NCI-H1048 (cell line): ENCODE measurements at regions not wholly inside any gene's neighbourhood (a gene's known extent, or its start where the extent isn't known, plus 50 kb on each side); places are given as distances from the start of the nearest gene placed in this dataset.
"Not testable (repeated sequence)": the region's sequence is repeated elsewhere in the genome, so short reads cannot be mapped to it uniquely, and the experiment has no call there.

Experiments
- DNase-seq: peaks from one replicate; lab custom pipeline; 2025; lab: John Stamatoyannopoulos, UW

GRCh38 chr5:135157421-135158313 is 123.6 kb upstream of the PITX1 start:
- DNase-seq: no peak

GRCh38 chr5:135156715-135157404 is 122.8 kb upstream of the PITX1 start:
- DNase-seq: no peak

DNA sequence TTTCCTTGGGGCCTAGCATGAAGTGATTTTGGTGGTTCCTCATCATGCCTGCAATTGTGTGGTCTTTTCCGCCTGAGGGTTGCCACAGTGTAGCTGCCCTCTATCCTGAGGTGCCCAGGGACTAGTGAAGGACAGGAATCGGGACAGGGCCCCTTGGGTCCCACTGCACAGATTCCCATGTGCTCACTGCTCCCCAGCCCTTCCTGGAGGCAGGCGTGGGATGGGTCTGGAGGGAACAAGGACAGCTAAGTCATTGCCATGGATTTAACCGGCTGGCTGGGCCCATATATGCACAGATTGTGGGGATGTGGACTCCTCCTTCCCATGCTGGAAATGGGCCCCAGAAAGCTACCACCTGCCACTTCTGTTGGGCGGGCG is 122.3 kb upstream of the PITX1 start:
- no peak for DNase-seq

- DNase-seq: no peak
Observed at GRCh38 chr5:135155616-135156214, 121.7 kb upstream of the PITX1 start.

DNA sequence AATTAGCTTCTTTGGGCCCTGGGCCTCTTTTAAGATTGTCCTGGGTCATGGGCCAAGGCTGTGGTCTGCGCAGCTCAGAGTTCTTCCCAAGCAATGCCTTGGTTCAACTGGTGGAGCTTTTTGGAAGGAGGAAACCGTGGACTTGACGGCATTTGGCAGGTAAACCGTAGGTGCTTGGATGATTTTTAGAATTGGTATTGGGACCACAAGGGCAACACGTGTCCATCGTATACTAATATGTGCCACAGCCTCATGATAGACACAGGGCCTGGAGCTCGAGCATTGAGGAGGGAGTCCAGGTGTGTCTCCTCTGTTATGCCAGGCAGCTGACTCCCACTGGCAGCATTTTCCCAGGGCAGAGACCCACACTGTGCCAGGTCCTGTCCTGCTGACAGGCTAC is 120.9 kb upstream of the PITX1 start:
- no peak for DNase-seq

DNA sequence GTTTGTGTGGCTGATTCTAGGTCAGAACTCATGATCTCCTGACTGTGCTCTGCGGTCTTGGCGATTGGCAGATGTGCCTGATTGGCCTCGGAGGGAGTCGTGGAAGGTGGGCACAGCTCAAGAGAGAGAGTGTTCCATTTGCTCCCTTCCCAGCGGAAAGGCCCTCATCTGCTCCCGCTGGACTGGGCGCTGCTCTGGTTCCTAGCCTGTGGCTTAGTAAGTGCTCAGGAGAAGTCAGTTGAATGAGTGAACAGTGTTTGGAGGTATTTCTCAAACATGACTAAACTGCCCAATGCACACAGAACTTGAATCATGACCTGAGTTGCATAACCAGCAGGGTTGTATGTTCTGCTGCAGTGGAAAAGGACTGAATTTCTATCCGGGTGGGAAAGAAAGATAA is 120.2 kb upstream of the PITX1 start:
- no peak for DNase-seq

- DNase-seq: no peak
Observed at GRCh38 chr5:135153661-135154060, 119.6 kb upstream of the PITX1 start.

DNA sequence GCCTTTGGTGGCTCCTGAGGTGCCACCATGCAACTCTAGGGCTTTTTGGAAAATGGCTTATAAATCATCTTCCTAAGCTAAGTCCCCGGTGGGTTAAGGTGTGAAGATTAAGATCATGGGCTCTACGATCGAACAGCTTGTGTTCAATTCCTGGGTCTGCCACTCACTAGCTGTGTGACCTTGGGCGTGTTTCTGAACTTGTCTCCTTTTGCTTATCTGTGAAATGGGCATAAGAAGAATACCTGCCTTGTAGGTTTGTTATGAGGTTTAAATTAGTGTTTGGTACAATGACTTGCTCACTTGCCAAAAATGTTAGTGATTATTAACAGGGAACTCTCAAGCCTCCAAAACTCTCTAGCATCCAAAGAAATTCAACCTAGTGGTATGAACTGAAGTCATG is 119.2 kb upstream of the PITX1 start:
- DNase-seq: no peak

- not testable (repeated sequence) for DNase-seq
Observed at GRCh38 chr5:135151660-135152059, 117.6 kb upstream of the PITX1 start.

DNA sequence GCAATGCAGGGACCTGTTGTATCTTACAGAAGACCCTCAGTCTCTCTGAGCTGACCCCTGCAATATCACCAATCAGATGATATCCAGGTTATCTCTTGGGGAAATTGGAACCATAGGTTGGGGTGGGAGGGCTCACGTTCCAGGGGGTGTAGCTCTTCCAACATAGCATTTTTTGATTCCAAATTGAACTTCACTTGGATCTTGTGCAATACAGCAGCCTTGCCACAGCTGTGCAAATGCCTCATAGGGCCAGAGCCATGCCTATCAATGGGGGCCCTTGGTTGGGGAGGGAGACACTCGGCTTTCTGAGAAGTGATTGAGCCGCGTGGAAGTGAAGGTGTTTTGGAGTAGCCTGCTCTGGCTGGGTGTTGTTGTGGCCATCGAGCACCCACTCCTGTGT is 117.2 kb upstream of the PITX1 start:
- no peak for DNase-seq

DNA sequence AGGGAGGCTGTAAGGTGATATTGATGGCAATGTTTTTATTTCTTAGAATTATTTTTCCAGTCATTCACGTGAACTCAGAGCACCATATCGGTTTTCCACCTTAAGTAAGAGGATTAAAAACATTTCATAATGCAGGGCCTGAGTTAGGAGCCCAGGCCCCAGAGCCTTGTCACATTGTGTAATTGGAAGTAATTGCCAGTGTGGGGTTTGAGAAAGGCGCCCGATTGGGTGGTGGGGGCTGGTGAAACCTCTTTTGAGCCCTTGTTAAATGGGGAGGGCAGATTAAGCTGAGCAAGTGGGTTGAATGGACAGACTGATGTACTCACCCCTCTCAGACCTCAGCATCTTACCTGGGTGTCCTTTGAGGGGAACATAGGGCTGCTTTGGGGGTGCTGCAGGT is 116.7 kb upstream of the PITX1 start:
- no peak for DNase-seq

- no peak for DNase-seq
Observed at GRCh38 chr5:135149956-135150723, 116.1 kb upstream of the PITX1 start.

- DNase-seq: no peak
Observed at GRCh38 chr5:135149229-135149955, 115.4 kb upstream of the PITX1 start.

- no peak for DNase-seq
Observed at GRCh38 chr5:135147294-135148090, 113.5 kb upstream of the PITX1 start.

DNA sequence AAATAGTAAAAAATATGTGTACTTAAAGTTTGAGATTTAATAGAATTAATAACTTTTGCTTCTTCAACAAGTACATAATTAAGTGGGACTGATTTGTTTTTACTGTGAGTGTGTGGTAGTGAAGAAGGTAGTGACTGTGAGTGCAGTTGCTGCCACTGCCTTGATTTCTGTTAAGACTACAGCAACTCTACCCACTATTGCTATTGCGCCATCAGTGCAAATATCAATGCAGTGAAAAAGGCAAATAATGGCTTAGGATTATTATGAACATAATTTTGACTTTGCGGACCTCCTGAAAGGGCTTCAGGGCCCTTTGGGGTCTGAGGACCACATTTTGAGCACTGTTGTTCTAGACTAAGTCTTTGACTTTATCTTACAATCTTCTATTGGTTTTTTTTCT is 112.0 kb upstream of the PITX1 start:
- DNase-seq: no peak

DNA sequence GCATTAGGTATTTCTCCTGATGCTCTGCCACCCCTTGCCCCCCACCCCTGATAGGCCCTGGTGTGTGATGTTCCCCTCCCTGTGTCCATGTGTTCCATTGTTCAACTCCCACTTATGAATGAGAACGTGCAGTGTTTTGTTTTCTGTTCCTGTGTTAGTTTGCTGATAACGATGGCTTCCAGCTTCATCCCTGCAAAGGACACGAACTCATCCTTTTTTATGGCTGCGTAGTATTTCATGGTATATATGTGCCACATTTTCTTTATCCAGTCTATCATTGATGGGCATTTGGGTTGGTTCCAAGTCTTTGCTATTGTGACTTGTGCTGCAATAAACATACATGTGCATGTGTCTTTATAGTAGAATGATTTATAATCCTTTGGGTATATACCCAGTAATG is 109.7 kb upstream of the PITX1 start:
- DNase-seq: not testable (repeated sequence)

DNA sequence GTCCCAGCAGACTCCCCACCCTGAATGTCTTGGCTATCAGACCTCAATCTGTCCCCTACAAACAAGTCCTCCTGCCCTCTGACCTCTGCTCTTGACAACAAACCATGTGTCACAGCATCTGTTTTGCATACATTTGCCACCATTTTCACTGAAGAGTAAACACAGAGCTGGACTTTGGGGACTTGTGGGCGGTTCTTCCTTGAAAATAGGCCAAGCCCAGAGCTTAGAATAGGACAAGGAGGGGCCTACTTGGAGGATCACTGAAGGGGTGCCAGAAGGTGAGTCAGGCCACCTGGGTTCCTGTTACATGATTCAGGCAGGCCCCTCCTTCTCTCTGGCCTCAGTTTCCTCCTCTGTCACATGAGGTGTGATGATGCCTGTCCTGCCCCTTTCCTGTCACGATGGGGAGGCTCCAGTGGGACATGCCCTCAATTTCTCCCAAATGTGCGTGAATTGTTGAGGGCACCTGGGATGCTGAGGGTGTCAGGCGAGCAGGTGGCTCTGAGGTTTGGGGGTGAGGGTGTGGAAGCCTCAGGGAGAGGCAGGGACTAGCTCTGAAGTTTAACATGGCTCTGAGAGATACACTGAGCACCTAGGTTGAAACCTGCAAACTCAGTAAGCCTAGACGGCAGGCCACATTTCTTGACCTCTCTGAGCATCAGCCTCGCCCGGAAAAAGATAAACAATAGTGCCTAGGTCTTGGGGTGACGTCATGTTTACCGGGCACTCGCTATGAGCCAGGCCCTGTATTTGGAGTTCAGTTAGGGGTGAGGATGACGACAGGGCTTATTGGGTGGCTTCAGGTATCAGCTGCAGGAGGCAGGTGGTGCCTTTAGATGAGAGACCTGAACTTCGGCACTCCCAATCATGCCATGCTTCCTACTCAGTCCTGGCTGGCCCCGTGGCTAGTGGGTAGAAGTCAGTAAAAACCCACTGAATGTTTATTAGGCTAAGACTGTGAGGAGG is 107.6 kb upstream of the PITX1 start:
- no peak for DNase-seq

GRCh38 chr5:135140446-135141204 is 106.6 kb upstream of the PITX1 start:
- no peak for DNase-seq
